ENCODE measurements at regions not wholly inside any gene's neighbourhood (a gene's known extent, or its start where the extent isn't known, plus 50 kb on each side); places are given as distances from the start of the nearest gene placed in this dataset.

DNA sequence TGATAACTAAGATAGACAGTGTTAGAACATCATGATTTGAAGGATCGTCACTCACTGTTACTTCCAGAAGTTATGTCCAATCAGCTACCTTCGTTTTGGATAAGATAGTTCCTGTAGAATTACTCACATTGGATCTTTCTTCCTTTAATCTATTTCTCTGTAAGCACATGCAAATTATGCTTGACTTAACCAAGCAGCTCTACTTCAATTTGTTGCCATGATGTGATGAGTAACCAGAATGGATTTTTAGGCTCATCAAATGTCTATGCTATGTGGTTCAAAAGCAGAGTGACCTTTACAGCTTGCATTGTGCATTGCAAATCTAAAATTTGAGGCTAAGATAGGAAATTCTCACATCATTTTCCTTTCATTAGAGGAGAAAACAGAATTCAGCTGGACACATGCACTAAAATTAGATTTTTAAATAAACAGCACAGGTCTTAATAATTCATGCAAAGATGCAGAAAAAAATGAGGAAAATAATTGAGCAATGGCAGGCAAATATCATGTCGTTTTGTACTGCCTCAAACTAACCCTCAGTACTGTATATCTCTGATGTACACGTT lies 76.7 kb upstream of the ZFP64 start:
- Histone ChIP-seq H2AFZ (no peak overlapping the region), H3K27ac (no peak overlapping the region), H3K4me2 (no peak overlapping the region), H3K4me3 (no peak overlapping the region), H3K4me1 (replicated peaks; ENCODE audit: insufficient read depth) (no peaks in the 10 kb centered on the region), H3K9me3 (ENCODE audit: insufficient read depth, low read depth) (no peaks in the 10 kb centered on the region), H3K9me2 (ENCODE audit: insufficient read depth) (no peaks in the 10 kb centered on the region), H3K79me2 (ENCODE audit: low read depth) (no peaks in the 10 kb centered on the region), H4K20me1 (ENCODE audit: insufficient read depth) (no peaks in the 10 kb centered on the region), H3K36me3 (ENCODE audit: low read depth) (no peaks in the 10 kb centered on the region), H3F3A (ENCODE audit: insufficient read depth, low read depth) (no peaks in the 10 kb centered on the region), H3K27me3 (ENCODE audit: insufficient read depth, low read depth) (peaks cover 72% of the 10 kb centered on the region)
- intact Hi-C loops (cut with micrococcal nuclease; ENCODE audit: unreplicated experiment) = no loop called here
- no peak for DNase-seq
- BruUV-seq (replicated peaks) = no TSS peak
- ChIA-PET POLR2A (ENCODE audit: unreplicated experiment) (no interaction called here), CTCF (no interaction called here)
- no peak for TF ChIP-seq EZH2 (IDR thresholded peaks at IDR 0.05; ENCODE audit: low read depth)
- TF ChIP-seq, protein P1, sequence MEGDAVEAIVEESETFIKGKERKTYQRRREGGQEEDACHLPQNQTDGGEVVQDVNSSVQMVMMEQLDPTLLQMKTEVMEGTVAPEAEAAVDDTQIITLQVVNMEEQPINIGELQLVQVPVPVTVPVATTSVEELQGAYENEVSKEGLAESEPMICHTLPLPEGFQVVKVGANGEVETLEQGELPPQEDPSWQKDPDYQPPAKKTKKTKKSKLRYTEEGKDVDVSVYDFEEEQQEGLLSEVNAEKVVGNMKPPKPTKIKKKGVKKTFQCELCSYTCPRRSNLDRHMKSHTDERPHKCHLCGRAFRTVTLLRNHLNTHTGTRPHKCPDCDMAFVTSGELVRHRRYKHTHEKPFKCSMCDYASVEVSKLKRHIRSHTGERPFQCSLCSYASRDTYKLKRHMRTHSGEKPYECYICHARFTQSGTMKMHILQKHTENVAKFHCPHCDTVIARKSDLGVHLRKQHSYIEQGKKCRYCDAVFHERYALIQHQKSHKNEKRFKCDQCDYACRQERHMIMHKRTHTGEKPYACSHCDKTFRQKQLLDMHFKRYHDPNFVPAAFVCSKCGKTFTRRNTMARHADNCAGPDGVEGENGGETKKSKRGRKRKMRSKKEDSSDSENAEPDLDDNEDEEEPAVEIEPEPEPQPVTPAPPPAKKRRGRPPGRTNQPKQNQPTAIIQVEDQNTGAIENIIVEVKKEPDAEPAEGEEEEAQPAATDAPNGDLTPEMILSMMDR (conservative IDR thresholded peaks at IDR 0.05) = no peak

DNA sequence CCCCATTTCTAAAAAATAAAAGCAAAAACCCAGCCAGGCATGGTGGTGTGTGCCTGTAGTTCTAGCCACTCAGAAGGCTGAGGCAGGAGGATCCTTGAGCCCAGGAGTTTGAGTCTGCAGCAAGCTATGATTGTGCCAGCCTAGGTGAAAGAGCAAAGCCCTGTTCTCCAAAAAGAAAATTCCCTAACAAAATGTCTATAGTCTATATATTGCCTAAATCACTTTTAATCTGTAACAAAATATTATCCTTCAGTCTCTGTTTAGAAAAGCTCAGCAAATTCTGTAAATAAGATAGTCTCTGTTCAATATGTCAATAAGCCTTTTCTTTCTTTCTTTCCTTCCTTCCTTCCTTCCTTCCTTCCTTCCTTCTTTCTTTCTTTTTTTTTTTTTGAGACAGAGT lies 75.8 kb upstream of the ZFP64 start:
- H2AFZ ChIP-seq = no peak overlapping the region
- H3K4me1 ChIP-seq (replicated peaks; ENCODE audit: insufficient read depth) = no peaks in the 10 kb centered on the region
- CTCF ChIA-PET = no interaction called here
- H3K27me3 ChIP-seq (ENCODE audit: insufficient read depth, low read depth) = peaks cover 73% of the 10 kb centered on the region
- H3K4me2 ChIP-seq = no peak overlapping the region
- no peak overlapping the region for H3K4me3 ChIP-seq
- no peaks in the 10 kb centered on the region for H4K20me1 ChIP-seq (ENCODE audit: insufficient read depth)
- no peaks in the 10 kb centered on the region for H3K79me2 ChIP-seq (ENCODE audit: low read depth)
- TF ChIP-seq, protein P1 (conservative IDR thresholded peaks at IDR 0.05) = no peak
- TF ChIP-seq EZH2 (IDR thresholded peaks at IDR 0.05; ENCODE audit: low read depth) = no peak
- no peaks in the 10 kb centered on the region for H3F3A ChIP-seq (ENCODE audit: insufficient read depth, low read depth)
- no peak for DNase-seq
- no peaks in the 10 kb centered on the region for H3K9me3 ChIP-seq (ENCODE audit: insufficient read depth, low read depth)
- no peaks in the 10 kb centered on the region for H3K9me2 ChIP-seq (ENCODE audit: insufficient read depth)
- intact Hi-C loops (cut with micrococcal nuclease; ENCODE audit: unreplicated experiment) = no loop called here
- no TSS peak for BruUV-seq (replicated peaks)
- POLR2A ChIA-PET (ENCODE audit: unreplicated experiment) = no interaction called here
- H3K27ac ChIP-seq = no peak overlapping the region
- no peaks in the 10 kb centered on the region for H3K36me3 ChIP-seq (ENCODE audit: low read depth)

DNA sequence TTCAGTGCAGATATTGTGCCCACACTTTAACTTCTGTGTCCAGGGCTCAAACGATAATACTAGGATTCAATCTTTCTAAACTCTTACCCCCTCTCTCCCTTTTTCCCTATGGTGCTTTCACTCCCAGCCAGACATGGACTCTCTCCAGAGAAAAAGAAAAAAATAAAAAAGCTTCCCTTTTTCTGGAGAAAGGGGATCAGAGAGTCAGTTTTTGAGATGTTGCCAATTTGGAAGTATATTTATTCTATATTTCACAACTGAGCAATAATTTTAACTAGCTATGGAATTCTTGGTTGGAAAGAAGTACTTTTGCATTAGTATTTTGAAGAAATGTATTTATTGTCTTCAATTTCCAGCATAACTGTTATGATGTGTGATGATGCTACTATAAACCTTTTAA lies 72.2 kb upstream of the ZFP64 start:
- Histone ChIP-seq H3K4me3 (no peak overlapping the region), H3F3A (ENCODE audit: insufficient read depth, low read depth) (no peaks in the 10 kb centered on the region), H3K9me2 (ENCODE audit: insufficient read depth) (no peaks in the 10 kb centered on the region), H3K27me3 (ENCODE audit: insufficient read depth, low read depth) (peaks cover 73% of the 10 kb centered on the region), H3K79me2 (ENCODE audit: low read depth) (no peaks in the 10 kb centered on the region), H4K20me1 (ENCODE audit: insufficient read depth) (no peaks in the 10 kb centered on the region), H3K4me1 (replicated peaks; ENCODE audit: insufficient read depth) (no peaks in the 10 kb centered on the region), H2AFZ (no peak overlapping the region), H3K36me3 (ENCODE audit: low read depth) (no peaks in the 10 kb centered on the region), H3K4me2 (no peak overlapping the region), H3K27ac (no peak overlapping the region), H3K9me3 (ENCODE audit: insufficient read depth, low read depth) (no peaks in the 10 kb centered on the region)
- BruUV-seq (replicated peaks) = no TSS peak
- TF ChIP-seq EZH2 (IDR thresholded peaks at IDR 0.05; ENCODE audit: low read depth) = no peak
- TF ChIP-seq, protein P1 (conservative IDR thresholded peaks at IDR 0.05) = no peak
- intact Hi-C loops (cut with micrococcal nuclease; ENCODE audit: unreplicated experiment) = no loop called here
- DNase-seq = no peak
- POLR2A ChIA-PET (ENCODE audit: unreplicated experiment) = no interaction called here
- CTCF ChIA-PET = no interaction called here

Data from PC-9 (cell line).